MCF 10A (cell line): ENCODE measurements at regions not wholly inside any gene's neighbourhood (a gene's known extent, or its start where the extent isn't known, plus 50 kb on each side); places are given as distances from the start of the nearest gene placed in this dataset.

Experiments used
- BruUV-seq: library from RNA; stranded (reverse); fragments of 400-500 nt; replicated peaks from 2 replicates; lab custom pipeline; 2021; lab: Mats Ljungman, UMichigan
- CTCF ChIA-PET: fragments of 300-600 bp; sonication (Branson Sonifier 250); formaldehyde crosslinking; extraction: SDS; loops from one replicate; lab custom pipeline; 2021; ENCODE audit warnings: antibody characterized with exemption, inconsistent platforms; lab: Yijun Ruan, JAX
- POLR2A ChIA-PET: fragments of 300-600, 350-650 bp; sonication (Branson Sonifier 250); formaldehyde crosslinking; extraction: SDS; loops from one replicate; lab custom pipeline; 2020; ENCODE audit warnings: antibody characterized with exemption, inconsistent platforms; lab: Yijun Ruan, JAX
- DNase-seq: peaks from one replicate; pipeline ENCODE4 v3.0.0-alpha.2; 2018; ENCODE audit not compliant: unreplicated experiment
- H3K27ac Mint-ChIP-seq: one replicate; pipeline ENCODE4 v1.8.0; 2022; ENCODE audit warnings: mild to moderate bottlenecking, low read depth, mixed read lengths; ENCODE audit not compliant: unreplicated experiment
- H3K27me3 Mint-ChIP-seq: one replicate; pipeline ENCODE4 v1.8.0; 2022; ENCODE audit warnings: mixed read lengths; ENCODE audit not compliant: insufficient read depth, unreplicated experiment
- H3K36me3 Mint-ChIP-seq: one replicate; pipeline ENCODE4 v1.8.0; 2022; ENCODE audit warnings: mild to moderate bottlenecking, moderate library complexity, mixed read lengths; ENCODE audit not compliant: insufficient read depth, unreplicated experiment
- H3K4me1 Mint-ChIP-seq: one replicate; pipeline ENCODE4 v1.8.0; 2022; ENCODE audit warnings: mixed read lengths; ENCODE audit not compliant: insufficient read depth, unreplicated experiment
- H3K4me3 Mint-ChIP-seq: one replicate; pipeline ENCODE4 v1.8.0; 2022; ENCODE audit warnings: mild to moderate bottlenecking, moderate library complexity, mixed read lengths; ENCODE audit not compliant: unreplicated experiment
- H3K9me3 Mint-ChIP-seq: one replicate; pipeline ENCODE4 v1.8.0; 2022; ENCODE audit warnings: mixed read lengths; ENCODE audit not compliant: unreplicated experiment
- CTCF ChIP-seq: fragments of 200-600 bp; IDR thresholded peaks from one replicate; pipeline ENCODE4 v1.8.0; 2022; ENCODE audit warnings: antibody characterized with exemption, mild to moderate bottlenecking; ENCODE audit not compliant: unreplicated experiment
- intact Hi-C: fragments of 100-400 bp; cut with micrococcal nuclease; formaldehyde crosslinking; loops from 2 replicates; pipeline ENCODE4 v1.14.1; 2022

DNA sequence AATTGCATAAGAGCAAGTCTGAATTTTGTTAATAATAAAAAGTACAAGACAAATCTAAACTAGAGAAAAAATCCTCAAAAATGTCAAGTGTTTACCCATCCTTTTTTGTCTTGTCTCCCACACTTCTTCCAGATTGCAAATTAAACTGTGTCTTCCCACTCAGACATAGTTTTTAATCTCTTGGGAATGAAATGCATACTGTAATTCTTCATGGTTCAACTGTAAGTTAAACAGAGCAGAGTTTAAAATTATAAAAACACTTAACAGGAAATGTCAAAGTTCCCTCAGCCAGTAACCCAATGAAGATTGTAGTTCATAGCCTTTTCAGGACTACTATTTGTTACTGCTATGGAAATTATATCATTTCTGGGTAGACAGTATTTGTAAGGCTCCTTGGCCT is 171.8 kb downstream of the UBE2E3 start:
- Mint-ChIP-seq H3K27ac (no peak overlapping the region), H3K9me3 (no peaks in the 10 kb centered on the region), H3K4me1 (no peaks in the 10 kb centered on the region), H3K27me3 (no peaks in the 10 kb centered on the region), H3K4me3 (no peak overlapping the region), H3K36me3 (no peaks in the 10 kb centered on the region)
- DNase-seq = no peak
- intact Hi-C loops = no loop called here
- no peak for TF ChIP-seq CTCF
- ChIA-PET POLR2A (interaction anchor here (0.6 to 0.7 kb wide), 2 partner anchors 13 to 84 kb away, joined by 3 to 4 read pairs; no protein-coding TSS in a partner anchor), CTCF (interaction anchor here (0.7 kb wide), 1 partner anchor 377 kb away, joined by 3 read pairs; no protein-coding TSS in a partner anchor)
- BruUV-seq = no TSS peak

DNA sequence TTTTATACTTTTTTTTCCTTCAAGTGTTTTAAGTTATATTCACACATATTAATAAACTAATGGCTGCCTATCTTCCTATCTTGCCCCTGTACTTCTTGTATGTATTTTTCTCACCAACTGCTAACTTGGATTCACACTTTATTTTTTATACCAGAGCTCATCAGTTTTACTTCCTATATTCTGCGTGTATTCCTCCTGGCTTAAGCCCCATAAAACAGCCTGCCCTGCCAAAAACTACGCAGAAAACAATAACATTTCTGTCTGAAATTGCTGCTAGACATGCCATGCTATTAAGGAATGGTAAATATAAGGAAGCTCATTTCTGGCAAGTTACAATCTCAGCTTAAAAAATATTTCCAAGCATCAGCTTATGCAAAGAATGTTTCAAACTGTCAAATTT is 172.3 kb downstream of the UBE2E3 start:
- no peaks in the 10 kb centered on the region for H3K27me3 Mint-ChIP-seq
- POLR2A ChIA-PET = interaction anchor here (0.6 to 0.7 kb wide), 2 partner anchors 13 to 84 kb away, joined by 3 to 4 read pairs; no protein-coding TSS in a partner anchor
- no peaks in the 10 kb centered on the region for H3K36me3 Mint-ChIP-seq
- H3K4me1 Mint-ChIP-seq = no peaks in the 10 kb centered on the region
- no peak overlapping the region for H3K4me3 Mint-ChIP-seq
- TF ChIP-seq CTCF = no peak
- H3K9me3 Mint-ChIP-seq = no peaks in the 10 kb centered on the region
- intact Hi-C loops = no loop called here
- DNase-seq = no peak
- CTCF ChIA-PET = interaction anchor here (0.6 to 0.7 kb wide), 3 partner anchors 49 to 377 kb away, joined by 3 to 4 read pairs (median 3); no protein-coding TSS in a partner anchor
- no peak overlapping the region for H3K27ac Mint-ChIP-seq
- BruUV-seq = no TSS peak

GRCh38 chr2:181153886-181154285 is 173.5 kb downstream of the UBE2E3 start:
- TF ChIP-seq CTCF = no peak

DNA sequence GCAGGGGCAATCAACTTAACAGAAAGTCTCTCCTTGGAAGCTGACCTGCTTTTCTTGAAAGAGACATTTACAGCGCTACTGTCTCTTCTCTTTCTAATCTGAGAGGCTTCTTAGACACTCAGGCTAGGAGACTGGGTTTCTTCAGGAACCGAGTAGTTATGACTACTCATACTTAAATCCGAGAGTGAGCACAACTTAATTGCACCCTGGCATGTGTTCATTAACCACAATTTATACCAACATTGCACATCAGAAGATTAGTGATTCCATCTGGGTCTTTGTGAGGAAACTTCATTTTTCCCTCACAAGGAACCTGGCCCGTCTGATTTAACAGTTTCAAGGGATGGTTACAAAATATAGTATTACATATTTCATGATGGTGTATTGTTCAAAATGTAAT is 176.9 kb downstream of the UBE2E3 start:
- no peaks in the 10 kb centered on the region for H3K9me3 Mint-ChIP-seq
- H3K27ac Mint-ChIP-seq = no peak overlapping the region
- no peaks in the 10 kb centered on the region for H3K27me3 Mint-ChIP-seq
- H3K36me3 Mint-ChIP-seq = no peaks in the 10 kb centered on the region
- no peak for DNase-seq
- TF ChIP-seq CTCF = no peak
- no peak overlapping the region for H3K4me3 Mint-ChIP-seq
- no TSS peak for BruUV-seq
- POLR2A ChIA-PET = no interaction called here
- CTCF ChIA-PET = no interaction called here
- H3K4me1 Mint-ChIP-seq = no peaks in the 10 kb centered on the region
- intact Hi-C loops = no loop called here

More at GRCh38 chr2:181153886-181154285, 173.5 kb downstream of the UBE2E3 start:
- no peaks in the 10 kb centered on the region for H3K9me3 Mint-ChIP-seq
- no peak overlapping the region for H3K4me3 Mint-ChIP-seq
- H3K27me3 Mint-ChIP-seq = no peaks in the 10 kb centered on the region
- no peak overlapping the region for H3K27ac Mint-ChIP-seq
- ChIA-PET CTCF (no interaction called here), POLR2A (no interaction called here)
- BruUV-seq = no TSS peak
- no peak for DNase-seq
- intact Hi-C loops = no loop called here
- no peaks in the 10 kb centered on the region for H3K4me1 Mint-ChIP-seq
- no peaks in the 10 kb centered on the region for H3K36me3 Mint-ChIP-seq
